ENCODE measurements at regions not wholly inside any gene's neighbourhood (a gene's known extent, or its start where the extent isn't known, plus 50 kb on each side); places are given as distances from the start of the nearest gene placed in this dataset.
"Not testable (repeated sequence)": the region's sequence is repeated elsewhere in the genome, so short reads cannot be mapped to it uniquely, and the experiment has no call there.

DNA sequence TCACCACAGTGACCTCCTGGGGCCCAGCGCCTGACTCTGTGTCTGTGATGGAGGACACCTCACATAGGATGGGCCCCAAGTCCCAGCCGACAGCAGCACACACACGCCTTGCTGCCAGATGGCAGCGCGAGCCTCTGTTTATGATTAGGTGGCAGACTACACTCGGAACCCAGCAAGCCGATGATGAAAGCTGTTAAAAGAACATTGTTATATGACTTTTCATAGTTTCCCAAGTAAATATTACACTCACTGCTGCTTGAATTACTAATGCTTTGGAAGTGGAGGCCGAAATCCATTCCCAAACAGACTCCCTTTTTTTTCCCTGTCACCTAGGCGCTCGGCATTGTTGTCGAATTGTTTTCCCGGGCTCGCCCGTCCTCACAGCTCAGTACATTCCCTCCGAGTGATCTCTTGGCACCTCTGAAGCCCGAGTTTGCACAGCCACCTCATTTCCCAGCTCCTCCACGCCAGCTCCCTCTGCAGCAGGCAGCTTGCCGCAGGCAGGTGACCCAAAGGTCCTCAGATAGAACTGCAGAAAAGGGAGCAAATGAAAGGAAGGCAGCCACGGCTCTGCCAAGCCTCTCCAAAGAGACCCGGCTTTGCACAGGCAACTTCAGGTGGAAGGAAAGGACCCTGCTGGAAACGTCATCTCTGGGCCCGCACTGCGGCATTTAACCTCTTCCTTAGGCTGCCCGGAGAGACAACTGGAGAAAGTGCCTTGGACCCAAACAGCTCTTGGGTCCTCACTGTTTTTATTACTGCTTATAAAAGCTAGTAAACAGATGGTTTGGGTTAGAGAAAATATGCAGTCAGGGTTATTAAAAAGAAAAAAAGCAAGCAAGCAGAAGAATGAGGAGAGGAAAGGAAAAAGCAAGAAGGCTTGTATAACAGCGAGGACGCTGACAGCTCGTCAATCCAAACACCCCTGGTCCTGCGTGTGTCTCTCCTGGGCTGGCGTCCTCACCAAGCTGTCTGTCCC, 72.2 kb upstream of the SLC25A33 start:
- DNase-seq (ENCODE audit: low spot score) = no peak

DNA sequence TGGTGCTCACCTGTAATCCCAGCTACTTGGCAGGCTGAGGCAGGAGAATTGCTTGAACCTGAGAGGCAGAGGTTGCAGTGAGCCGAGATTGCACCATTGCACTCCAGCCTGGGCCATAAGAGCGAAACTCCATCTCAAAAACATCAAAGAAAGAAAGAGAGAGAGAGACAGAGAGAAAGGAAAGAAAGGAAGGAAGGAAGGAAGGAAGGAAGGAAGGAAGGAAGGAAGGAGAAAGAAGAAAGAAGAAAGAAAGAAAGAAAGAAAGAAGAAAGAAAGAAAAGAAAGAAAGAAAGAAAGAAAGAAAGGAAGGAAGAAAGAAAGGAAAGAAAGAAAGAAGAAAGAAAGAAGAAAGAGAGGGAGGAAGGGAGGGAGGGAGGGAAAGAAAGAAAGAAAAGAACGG, 69.4 kb upstream of the SLC25A33 start:
- not testable (repeated sequence) for DNase-seq (ENCODE audit: low spot score)

DNA sequence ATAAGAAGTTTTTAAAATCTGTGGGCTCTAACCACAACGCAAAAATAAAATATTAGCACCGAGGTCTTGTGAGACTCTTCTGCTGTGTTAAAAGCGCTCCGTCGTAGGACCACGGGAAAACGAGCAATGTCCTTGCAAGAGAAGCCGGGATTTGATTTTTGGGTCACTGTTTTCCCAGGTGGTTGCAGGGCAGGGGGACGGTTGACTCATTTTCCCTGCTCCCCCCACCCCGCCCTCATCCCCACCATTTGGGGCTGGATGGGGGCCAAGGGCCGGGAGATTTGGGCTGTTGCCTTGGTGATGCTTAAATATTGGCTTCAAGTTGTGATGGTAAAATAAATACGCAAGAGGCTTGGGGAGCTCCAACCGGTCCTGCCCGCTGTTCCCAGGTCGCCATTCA, 67.6 kb upstream of the SLC25A33 start:
- DNase-seq (ENCODE audit: low spot score) = no peak

- DNase-seq (ENCODE audit: low spot score) = no peak
These were observed 66.8 kb upstream of the SLC25A33 start for GRCh38 chr1:9472386-9473031.

GRCh38 chr1:9473032-9473807, 66.0 kb upstream of the SLC25A33 start:
- DNase-seq (ENCODE audit: low spot score) = peak; percentile 15

GRCh38 chr1:9475061-9475627, 64.1 kb upstream of the SLC25A33 start:
- DNase-seq (ENCODE audit: low spot score) = peak; percentile 31

GRCh38 chr1:9476790-9477463, 62.3 kb upstream of the SLC25A33 start:
- DNase-seq (ENCODE audit: low spot score) = no peak

GRCh38 chr1:9477535-9477934, 61.7 kb upstream of the SLC25A33 start:
- no peak for DNase-seq (ENCODE audit: low spot score)

- no peak for DNase-seq (ENCODE audit: low spot score)
These were observed 61.2 kb upstream of the SLC25A33 start for GRCh38 chr1:9478021-9478420.

GRCh38 chr1:9481048-9481447, 58.2 kb upstream of the SLC25A33 start:
- DNase-seq (ENCODE audit: low spot score) = no peak

DNA sequence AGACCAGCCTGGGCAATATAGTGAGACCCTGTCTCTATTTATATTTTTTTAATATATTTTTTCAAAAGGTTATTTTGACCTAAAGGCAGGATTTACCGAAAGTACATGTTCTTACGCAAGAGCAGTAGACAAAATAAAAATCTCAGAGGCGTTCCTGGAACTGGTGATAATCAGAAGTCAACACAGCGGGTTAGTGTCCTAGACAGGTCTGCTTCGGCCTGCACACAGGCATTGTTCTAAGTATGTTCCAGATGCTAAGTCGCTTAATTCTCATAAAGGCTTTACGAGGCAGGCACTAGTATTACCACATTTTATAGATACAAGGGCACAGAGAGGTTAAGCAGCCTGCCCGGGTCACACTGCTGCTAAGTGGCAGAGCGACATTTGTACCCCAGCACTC, 56.9 kb upstream of the SLC25A33 start:
- DNase-seq (ENCODE audit: low spot score) = no peak

GRCh38 chr1:9482816-9483572, 56.3 kb upstream of the SLC25A33 start:
- DNase-seq (ENCODE audit: low spot score) = no peak

GRCh38 chr1:9486466-9487140, 52.7 kb upstream of the SLC25A33 start:
- DNase-seq (ENCODE audit: low spot score) = no peak

Measured in Ammon's horn (tissue), 1 donor.